ENCODE measurements at regions not wholly inside any gene's neighbourhood (a gene's known extent, or its start where the extent isn't known, plus 50 kb on each side); places are given as distances from the start of the nearest gene placed in this dataset.

- no peak for TF ChIP-seq CTCF (conservative IDR thresholded peaks at IDR 0.05; ENCODE audit: low read depth, low read length)
- TF ChIP-seq EZH2 (IDR thresholded peaks at IDR 0.05; ENCODE audit: borderline replicate concordance, low read depth, low read length, poor library complexity, severe bottlenecking): no peak
These were observed 54.2 kb upstream of the PIK3R4 start for GRCh38 chr3:130800829-130801228.
